Nephron progenitor cell (in vitro differentiated cells): ENCODE measurements at regions not wholly inside any gene's neighbourhood (a gene's known extent, or its start where the extent isn't known, plus 50 kb on each side); places are given as distances from the start of the nearest gene placed in this dataset.

Source experiments
- DNase-seq: peaks from one replicate; pipeline ENCODE4 v3.0.0; 2021
- H3K27ac Mint-ChIP-seq: 2 replicates; pipeline ENCODE4 v1.8.0; 2021; ENCODE audit warnings: mild to moderate bottlenecking, moderate library complexity, mixed read lengths
- H3K27me3 Mint-ChIP-seq: 2 replicates; pipeline ENCODE4 v1.8.0; 2021; ENCODE audit warnings: mild to moderate bottlenecking, low read depth, mixed read lengths; ENCODE audit not compliant: poor library complexity
- H3K36me3 Mint-ChIP-seq: 2 replicates; pipeline ENCODE4 v1.8.0; 2021; ENCODE audit warnings: low read depth, mixed read lengths
- H3K4me1 Mint-ChIP-seq: 2 replicates; pipeline ENCODE4 v1.8.0; 2021; ENCODE audit warnings: mixed read lengths
- H3K4me3 Mint-ChIP-seq: 2 replicates; pipeline ENCODE4 v1.8.0; 2021; ENCODE audit warnings: mild to moderate bottlenecking, moderate library complexity, mixed read lengths
- H3K9me3 Mint-ChIP-seq: 2 replicates; pipeline ENCODE4 v1.8.0; 2021; ENCODE audit warnings: mild to moderate bottlenecking, moderate library complexity, mixed read lengths
- TF ChIP-seq, protein P1 (sequence below): fragments of 200-600 bp; sonication (generic); IDR thresholded peaks from 2 replicates; pipeline ENCODE4 v1.5.0; 2021; ENCODE audit warnings: antibody characterized with exemption

DNA sequence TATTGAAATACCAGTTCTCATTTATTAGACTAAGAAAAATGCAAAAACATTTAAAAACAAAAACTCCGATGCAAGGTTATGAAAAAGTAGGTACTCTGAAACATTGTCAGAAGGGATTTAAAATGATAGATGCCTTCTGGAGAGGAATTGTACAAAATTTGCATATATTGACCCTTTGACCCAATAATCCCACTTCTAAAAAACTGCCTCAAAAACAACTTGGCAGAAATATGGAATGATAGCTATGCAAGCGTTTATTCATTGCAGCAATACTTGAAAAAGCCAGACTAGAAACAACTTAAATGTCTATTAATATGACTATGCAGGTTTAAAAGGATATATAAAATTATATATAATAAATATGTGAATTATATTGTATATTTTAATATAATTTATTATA, 118.4 kb downstream of the PLK2 start:
- no peak overlapping the region for H3K27ac Mint-ChIP-seq
- no peak for DNase-seq

DNA sequence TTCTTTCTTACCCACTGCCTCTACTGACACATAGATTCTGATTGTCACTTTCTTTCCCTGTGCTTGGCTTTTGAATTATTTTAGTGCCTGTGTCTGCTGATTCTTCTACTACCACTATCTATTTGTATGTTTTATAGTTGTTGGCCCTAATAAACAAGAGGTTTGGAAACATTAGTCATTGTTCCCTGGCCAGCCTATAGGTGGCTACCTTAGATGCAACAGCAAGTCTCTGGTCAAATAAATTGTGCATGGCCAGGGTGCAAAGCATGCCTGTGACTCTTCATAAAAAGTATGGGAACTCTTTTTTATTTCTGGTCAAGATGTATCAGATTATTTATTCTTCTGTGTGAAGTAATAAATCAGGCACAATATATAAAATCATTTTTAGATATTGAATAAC, 124.4 kb downstream of the PLK2 start:
- DNase-seq = no peak
- no peak overlapping the region for H3K4me3 Mint-ChIP-seq
- H3K9me3 Mint-ChIP-seq = peaks cover 4% of the 10 kb centered on the region
- no peaks in the 10 kb centered on the region for H3K36me3 Mint-ChIP-seq
- H3K27ac Mint-ChIP-seq = peak overlapping the region; percentile 19
- TF ChIP-seq, protein P1, sequence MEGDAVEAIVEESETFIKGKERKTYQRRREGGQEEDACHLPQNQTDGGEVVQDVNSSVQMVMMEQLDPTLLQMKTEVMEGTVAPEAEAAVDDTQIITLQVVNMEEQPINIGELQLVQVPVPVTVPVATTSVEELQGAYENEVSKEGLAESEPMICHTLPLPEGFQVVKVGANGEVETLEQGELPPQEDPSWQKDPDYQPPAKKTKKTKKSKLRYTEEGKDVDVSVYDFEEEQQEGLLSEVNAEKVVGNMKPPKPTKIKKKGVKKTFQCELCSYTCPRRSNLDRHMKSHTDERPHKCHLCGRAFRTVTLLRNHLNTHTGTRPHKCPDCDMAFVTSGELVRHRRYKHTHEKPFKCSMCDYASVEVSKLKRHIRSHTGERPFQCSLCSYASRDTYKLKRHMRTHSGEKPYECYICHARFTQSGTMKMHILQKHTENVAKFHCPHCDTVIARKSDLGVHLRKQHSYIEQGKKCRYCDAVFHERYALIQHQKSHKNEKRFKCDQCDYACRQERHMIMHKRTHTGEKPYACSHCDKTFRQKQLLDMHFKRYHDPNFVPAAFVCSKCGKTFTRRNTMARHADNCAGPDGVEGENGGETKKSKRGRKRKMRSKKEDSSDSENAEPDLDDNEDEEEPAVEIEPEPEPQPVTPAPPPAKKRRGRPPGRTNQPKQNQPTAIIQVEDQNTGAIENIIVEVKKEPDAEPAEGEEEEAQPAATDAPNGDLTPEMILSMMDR = no peak
- no peaks in the 10 kb centered on the region for H3K27me3 Mint-ChIP-seq
- no peaks in the 10 kb centered on the region for H3K4me1 Mint-ChIP-seq

More for the DNA sequence above, 118.4 kb downstream of the PLK2 start:
- no peaks in the 10 kb centered on the region for H3K4me1 Mint-ChIP-seq
- no peaks in the 10 kb centered on the region for H3K9me3 Mint-ChIP-seq
- no peak overlapping the region for H3K4me3 Mint-ChIP-seq
- no peaks in the 10 kb centered on the region for H3K36me3 Mint-ChIP-seq
- TF ChIP-seq, protein P1 = no peak
- no peaks in the 10 kb centered on the region for H3K27me3 Mint-ChIP-seq

DNA sequence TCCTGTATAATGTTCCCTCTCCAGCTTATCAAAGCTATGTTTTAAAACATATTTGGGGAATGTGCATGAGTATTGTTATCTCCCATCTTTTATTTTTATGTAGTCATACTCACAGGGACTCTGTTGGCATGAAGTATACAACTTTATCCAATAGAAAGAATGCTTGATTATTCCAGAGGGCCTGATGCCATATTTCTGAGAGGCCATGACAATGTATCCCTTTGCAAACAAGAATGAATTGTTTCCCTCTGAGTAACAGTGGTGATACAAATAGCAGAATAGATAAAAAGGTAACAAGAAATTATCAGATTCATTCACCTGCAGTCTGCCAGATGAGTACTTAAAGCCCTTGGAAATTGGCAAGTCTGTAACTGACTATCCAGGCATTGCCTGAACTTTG, 125.9 kb downstream of the PLK2 start:
- Mint-ChIP-seq H3K36me3 (no peaks in the 10 kb centered on the region), H3K4me1 (no peaks in the 10 kb centered on the region), H3K27me3 (no peaks in the 10 kb centered on the region), H3K9me3 (peaks cover 4% of the 10 kb centered on the region), H3K27ac (no peak overlapping the region), H3K4me3 (no peak overlapping the region)
- DNase-seq = no peak
- TF ChIP-seq, protein P1 = no peak

DNA sequence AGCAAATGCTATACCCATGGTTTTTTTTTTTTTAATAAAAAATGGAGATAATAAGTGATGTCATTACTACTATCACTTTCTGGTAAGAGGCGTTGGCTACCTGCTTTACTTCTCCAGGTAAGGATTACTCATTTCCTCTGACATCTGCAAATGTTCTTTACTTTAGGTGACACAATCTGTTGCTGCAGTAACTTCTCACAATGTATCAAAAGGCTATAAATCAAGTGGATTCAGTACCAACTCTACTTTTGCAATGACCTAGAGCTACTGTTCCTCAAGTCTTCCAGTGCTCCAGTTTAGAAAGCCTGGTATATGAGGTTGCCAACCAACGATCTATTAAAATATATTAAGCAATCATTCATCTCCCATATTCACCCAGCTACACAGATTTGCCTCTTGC, 129.1 kb downstream of the PLK2 start:
- no peaks in the 10 kb centered on the region for H3K36me3 Mint-ChIP-seq
- no peaks in the 10 kb centered on the region for H3K27me3 Mint-ChIP-seq
- H3K4me1 Mint-ChIP-seq = no peaks in the 10 kb centered on the region
- DNase-seq = no peak
- TF ChIP-seq, protein P1 = no peak
- H3K9me3 Mint-ChIP-seq = peaks cover 4% of the 10 kb centered on the region
- no peak overlapping the region for H3K27ac Mint-ChIP-seq
- no peak overlapping the region for H3K4me3 Mint-ChIP-seq

DNA sequence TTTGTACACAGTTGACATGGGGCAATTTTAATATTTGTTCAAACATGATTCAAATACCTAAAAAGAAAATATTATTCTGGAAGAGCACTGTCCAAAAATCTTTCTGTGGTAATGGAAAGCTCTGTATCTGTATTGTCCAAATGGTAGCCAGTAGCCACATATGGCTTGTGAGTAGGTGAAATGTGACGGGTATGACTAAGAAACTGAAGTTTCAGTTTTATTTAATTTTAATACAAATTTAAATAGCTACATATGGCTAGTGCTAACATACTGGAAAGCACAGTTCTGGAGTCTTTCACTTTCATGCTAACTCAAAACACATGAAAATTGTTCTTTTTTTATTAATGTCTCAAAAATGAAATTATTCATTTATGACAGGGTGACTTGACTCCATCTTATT, 132.6 kb downstream of the PLK2 start:
- no peak overlapping the region for H3K4me3 Mint-ChIP-seq
- no peaks in the 10 kb centered on the region for H3K27me3 Mint-ChIP-seq
- H3K4me1 Mint-ChIP-seq = peaks cover 10% of the 10 kb centered on the region
- no peaks in the 10 kb centered on the region for H3K9me3 Mint-ChIP-seq
- TF ChIP-seq, protein P1 = no peak
- no peaks in the 10 kb centered on the region for H3K36me3 Mint-ChIP-seq
- no peak overlapping the region for H3K27ac Mint-ChIP-seq
- DNase-seq = no peak

DNA sequence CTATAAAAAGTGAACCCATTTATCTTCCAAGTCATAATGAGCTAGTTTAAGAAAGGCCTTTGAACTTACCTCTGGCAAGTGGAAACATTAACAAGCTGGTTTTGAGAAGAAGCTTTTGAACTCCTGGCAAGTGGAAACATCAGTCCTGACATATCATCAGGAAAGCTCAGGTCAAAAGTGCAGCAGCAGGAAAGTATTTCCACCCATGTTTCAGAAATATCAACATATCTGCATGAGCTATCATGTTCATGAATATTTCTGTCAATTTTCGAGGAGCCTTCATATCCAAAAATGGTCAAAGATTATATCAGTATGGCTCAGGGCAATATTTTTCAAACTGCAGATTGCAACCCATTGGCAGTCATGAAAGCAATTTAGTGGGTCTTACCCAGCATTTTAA, 133.9 kb downstream of the PLK2 start:
- DNase-seq = no peak
- Mint-ChIP-seq H3K36me3 (no peaks in the 10 kb centered on the region), H3K4me3 (no peak overlapping the region), H3K27ac (no peak overlapping the region), H3K9me3 (no peaks in the 10 kb centered on the region), H3K4me1 (peaks cover 18% of the 10 kb centered on the region), H3K27me3 (no peaks in the 10 kb centered on the region)
- TF ChIP-seq, protein P1 = no peak
